HG02763 (cell line): ENCODE measurements at regions not wholly inside any gene's neighbourhood (a gene's known extent, or its start where the extent isn't known, plus 50 kb on each side); places are given as distances from the start of the nearest gene placed in this dataset.
"Not testable (repeated sequence)": the region's sequence is repeated elsewhere in the genome, so short reads cannot be mapped to it uniquely, and the experiment has no call there.

Experiments used
- ATAC-seq: cut with Tn5 transposase; IDR thresholded peaks from one replicate; pipeline ENCODE4 v1.9.1; 2021; ENCODE audit warnings: mild to moderate bottlenecking, moderate library complexity; ENCODE audit not compliant: unreplicated experiment

DNA sequence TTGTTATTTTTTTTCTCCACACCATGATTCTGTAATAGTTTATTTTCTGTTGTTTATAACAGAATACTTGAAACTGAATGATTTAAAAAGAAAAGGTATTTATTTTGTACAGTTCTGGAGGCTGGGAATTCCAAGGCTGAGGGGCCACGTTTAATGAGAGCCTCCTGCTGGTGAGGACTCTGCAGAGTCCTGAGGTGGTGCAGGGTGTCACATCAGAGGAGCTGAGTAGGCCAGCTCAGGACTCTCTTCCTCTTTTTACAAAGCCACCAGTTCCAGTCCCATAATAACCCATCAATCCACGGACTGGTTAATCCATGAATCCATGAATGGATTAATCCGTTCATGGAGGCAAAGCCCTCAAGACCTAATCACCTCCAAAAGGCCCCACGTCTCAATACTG, 71.6 kb downstream of the TFAP2A start:
- no peak for ATAC-seq

DNA sequence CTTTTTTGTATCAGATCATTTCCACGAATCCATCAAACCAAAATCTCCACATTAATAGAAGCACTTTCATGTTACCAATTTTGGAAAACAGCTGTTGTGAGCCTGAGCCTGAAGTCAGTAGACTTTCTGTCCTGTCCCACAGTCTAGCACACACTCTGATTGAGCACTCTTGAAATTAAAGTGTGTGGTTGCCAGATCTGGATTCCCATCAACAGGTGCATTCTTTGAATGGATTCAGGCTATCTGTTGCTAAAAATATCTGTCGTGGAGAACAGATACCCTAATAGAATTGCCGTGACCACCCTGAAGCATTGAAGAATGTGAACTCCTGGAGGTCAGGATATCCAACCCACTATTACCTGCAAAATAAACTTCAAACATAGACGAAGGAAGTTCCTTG, 73.3 kb downstream of the TFAP2A start:
- ATAC-seq = no peak

- no peak for ATAC-seq
These were observed 76.7 kb downstream of the TFAP2A start for GRCh38 chr6:10338151-10338550.

- not testable (repeated sequence) for ATAC-seq
These were observed 77.5 kb downstream of the TFAP2A start for GRCh38 chr6:10337376-10337775.

- ATAC-seq = no peak
These were observed 82.8 kb downstream of the TFAP2A start for GRCh38 chr6:10332111-10332510.

DNA sequence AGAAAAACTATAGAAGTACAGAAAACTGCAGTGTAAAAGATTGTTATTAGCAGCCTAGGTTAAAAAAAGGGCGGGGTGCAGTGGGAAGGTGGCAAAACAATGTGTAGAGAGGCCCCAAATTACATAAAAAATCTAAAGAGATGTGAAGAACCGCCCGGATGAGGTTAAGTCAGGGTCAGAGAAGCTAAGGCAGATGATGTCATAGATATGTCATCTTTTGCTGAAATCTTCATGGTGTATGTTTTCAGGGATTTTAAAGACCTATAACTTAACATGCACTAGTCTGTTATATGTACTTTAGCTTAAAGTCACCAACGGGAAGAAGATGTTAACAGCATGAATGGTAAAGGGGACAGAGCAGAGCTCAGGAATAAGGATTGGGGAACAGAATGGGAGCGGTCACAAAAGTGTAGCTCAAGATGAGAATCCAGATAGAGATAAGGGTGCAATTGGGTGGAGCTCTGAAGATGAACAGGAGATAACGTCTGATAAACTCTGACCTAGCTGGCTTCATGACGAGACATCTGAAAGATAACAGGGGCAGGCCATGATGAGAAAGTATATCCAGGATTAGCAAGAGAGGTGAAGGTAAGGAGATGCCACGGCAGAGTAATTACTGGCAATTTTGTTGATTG, 83.4 kb downstream of the TFAP2A start:
- no peak for ATAC-seq

DNA sequence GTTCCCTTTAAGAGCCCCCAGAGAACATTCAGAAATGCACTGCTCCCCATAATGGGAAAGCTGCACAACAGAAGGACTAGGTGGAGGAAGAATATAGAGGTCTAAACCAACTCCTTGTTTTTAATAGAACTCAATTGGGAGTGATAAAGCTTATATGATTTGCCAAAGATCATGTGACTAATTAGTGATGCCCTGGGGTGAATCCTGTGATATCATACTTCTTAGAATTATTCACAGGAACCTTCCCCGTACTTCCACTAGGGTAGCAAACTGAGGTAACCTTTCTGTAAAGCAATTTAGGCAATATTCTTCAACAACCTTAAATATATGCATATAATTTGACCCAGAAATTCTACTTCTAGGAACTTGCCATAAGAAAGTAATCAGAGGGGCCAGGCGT, 84.4 kb downstream of the TFAP2A start:
- ATAC-seq = no peak

DNA sequence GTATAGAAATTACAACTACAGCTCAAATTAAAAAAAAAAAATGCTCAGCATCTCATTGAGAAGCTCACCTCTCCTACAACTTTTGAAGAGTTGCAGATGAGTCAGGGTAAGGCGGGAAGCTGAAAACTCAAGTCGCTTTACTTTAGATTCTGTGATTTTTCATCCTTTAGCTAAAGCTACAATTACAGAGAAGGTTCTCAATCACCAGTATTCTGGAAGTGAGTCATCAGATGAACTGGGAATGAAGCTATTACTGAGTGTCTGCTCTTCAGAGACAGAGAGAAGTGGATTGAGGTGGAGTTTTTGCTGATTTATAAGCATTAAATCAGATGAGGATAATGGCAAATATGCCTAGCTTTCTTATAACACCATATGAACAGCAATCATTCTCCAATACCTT, 91.9 kb downstream of the TFAP2A start:
- no peak for ATAC-seq

GRCh38 chr6:10320291-10320690, 94.6 kb downstream of the TFAP2A start:
- no peak for ATAC-seq

DNA sequence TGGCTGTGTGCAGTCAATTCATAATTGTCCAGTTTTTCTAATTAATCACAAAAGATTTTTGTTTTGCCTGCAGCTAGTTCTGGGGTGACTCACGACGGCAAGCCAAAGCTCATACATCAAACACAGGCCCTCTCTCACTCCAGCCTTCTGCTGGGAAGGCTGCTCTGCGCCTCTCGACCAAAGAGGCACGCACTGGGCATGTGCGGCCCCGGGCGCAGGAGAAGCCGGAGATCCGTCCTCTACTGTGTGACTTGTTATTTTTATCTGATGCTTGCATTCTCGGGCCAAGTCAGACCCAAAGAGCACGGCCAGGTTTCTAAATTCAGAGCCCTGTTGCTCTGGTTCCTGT, 98.5 kb downstream of the TFAP2A start:
- ATAC-seq = no peak

DNA sequence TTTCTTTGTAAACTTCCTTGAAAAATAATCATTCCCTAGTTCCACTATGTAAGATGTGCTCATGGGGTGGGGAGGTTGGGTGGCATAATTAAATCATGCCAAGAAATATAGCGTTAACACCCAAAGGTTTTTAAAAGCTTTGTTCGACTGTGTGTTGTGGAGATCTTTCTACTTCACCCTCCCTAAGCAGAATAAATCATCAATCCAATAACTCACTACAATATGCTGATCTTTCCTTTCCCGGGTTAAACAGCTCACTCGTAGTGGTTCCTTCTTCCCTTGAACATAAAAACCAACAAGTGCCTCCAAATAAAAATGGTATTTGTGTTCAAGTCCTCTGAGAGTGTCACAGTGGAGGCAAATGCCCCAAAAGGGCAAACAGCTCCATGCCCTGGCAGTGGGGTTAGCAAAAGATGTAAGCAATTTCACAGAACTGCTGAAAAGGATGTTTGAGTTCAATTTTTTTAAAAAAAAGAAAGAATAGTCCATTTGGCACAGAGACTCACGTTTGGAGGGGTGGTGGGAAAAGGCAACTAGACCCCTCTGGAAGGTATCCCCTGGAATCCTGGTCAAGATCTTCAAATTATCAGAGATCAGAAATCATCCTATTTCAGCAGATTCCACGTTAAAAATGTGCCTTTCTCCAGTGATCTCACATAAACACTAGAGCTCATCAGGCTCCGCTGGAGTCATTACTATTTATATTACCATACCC, 99.1 kb downstream of the TFAP2A start:
- no peak for ATAC-seq

DNA sequence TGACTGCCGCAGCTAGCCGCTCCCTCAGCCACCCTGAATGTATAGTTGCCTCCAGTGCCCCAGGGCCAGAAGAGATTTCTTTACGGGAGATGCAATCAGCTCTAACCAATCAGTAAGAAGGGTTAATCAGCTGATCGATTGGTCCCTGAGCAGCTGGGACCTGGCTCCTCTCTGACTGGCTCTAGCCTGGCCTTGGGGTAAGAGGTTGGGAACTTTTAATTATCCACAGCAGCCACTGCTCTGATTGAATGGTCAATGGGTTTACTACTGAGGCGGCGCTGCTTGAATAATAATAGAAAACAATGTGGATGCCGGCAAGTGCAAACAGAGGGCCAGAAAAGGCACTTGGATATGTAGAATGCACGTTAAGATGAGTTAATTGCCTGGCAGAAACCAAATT, 99.8 kb downstream of the TFAP2A start:
- ATAC-seq = no peak

- no peak for ATAC-seq
These were observed 100.5 kb downstream of the TFAP2A start for GRCh38 chr6:10314163-10314955.

DNA sequence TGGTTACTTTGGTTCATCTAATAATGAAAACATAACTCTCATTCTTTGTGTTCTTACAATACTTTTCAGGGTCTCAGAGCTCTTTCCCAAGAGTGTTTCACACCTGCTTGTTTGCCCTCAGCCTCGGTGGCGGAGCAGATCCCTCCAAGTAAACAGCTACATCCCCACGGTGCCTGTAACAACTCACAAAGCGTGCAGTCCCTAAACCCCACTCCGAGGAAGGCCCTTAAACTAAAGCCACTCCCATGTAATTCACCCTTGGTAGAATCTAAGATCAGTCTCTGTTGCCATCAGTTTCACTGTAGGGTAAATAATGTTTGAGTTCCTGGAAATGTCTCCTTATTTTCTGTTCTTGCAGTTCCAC, 101.1 kb downstream of the TFAP2A start:
- no peak for ATAC-seq

DNA sequence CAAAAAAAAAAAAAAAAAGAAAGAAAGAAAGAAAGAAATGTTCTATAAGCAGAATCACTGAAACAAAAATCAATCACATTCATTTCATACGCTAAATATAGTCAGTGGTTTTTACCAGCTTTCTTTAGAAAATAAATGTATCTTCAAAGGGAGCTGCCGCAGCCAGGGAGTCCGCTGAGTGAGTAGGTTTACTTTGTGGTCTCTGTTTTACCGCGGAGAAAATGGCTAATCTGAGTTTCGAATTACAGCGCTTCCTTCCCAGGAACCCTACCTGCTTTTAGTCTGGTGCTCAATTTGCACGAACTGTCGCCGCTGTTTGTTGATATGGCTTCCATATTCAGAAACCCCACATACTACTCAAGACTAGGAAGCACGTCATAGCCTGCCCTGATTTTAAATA, 102.4 kb downstream of the TFAP2A start:
- no peak for ATAC-seq

DNA sequence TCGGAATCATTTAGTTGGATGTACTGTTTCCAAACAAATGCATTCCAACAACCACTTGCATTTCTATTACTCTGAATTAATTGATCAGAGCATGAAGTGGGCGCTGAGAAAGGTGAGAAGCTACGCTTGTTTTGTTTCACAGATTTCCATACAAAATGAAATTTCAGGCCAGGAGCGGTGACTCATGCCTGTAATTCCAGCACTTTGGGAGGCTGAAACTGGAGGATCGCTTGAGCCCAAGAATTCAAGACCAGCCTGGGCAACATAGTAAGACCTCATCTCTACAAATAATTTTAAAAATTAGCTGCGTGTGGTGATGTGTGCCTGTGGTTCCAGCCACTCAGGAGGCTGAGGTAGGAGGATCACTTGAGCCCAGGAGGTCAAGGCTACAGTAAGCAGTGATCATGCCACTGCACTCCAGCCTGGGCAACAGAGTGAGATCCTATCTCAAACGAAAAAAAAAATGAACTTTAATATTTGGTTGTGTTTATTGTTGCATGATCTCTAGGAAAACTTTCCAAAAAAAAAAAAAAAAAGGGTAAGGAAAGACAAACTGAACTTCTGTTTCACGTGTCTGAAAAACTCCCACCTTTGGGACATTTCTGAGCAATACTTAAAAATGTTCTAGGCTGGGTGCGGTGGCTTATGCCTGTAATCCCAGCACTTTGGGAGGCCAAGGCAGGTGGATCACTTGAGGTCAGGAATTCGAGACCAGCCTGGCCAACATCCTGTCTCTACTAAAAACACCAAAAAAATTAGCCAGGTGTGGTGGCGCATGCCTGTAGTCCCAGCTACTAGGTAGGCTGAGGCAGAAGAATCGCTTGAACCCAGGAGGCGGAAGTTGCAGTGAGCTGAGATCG, 103.1 kb downstream of the TFAP2A start:
- ATAC-seq = not testable (repeated sequence)

- no peak for ATAC-seq
These were observed 104.0 kb downstream of the TFAP2A start for GRCh38 chr6:10310826-10311225.

DNA sequence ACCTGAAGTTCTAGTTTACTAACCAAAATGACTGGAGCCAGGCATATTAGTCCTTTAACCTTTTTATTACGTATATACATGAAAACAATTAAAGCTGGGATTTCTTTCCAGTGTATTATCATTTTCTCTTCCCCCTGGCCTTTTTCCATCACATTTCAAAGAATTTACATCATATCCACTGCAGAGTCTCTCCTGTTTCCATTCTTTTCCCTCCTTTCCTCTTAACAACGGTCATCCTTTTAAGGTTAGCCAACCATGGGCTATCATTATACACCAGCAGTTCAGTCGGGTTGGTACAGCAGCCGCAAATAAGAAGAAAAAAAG, 104.6 kb downstream of the TFAP2A start:
- no peak for ATAC-seq

GRCh38 chr6:10309457-10310329, 105.2 kb downstream of the TFAP2A start:
- no peak for ATAC-seq

DNA sequence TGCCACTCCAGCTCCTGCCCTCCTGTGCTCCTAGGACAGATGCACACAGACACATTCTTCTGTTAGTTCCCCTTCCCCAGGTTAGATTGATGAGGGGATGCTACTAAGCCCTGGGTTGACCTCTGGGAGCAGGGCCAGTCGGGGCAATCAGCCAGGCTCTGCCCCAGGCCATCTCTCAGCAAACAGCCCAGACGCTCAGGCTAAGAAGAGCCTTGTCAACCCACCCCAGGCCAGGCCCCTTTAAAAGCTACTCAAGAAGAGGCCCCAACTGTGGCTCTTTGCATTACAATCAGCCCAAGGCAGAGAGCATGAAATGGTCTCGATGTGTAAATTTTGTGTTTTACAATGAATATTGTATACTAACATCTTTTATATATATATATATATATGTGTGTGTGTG, 107.4 kb downstream of the TFAP2A start:
- ATAC-seq = no peak
